ENCODE measurements at regions not wholly inside any gene's neighbourhood (a gene's known extent, or its start where the extent isn't known, plus 50 kb on each side); places are given as distances from the start of the nearest gene placed in this dataset.
"Not testable (repeated sequence)": the region's sequence is repeated elsewhere in the genome, so short reads cannot be mapped to it uniquely, and the experiment has no call there.

DNA sequence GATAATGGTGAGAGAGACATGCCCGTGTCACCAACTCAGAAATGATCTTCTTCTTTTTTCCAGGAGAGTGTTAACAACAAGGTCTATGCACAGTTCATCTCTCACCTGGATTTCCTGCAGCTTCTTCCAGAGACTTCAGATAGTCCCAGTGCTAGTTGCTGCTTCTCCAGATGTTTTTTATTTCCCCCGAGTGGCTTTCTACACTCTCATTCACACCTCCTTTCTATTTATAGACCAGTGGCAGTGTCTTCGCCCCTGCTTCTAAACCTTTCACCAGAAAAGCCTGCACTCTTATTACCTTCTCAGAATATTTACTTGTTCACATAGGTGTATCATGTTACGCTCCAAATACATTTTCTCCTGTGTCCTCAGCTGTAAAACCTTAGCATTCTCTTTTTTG is 558.8 kb upstream of the CHAC2 start:
- Histone ChIP-seq H3K36me3 (no peaks in the 10 kb centered on the region), H3K27me3 (no peaks in the 10 kb centered on the region), H3K27ac (no peak overlapping the region), H3K9me3 (peaks cover 0 to 4% of the 10 kb centered on the region in 2 donors), H3K4me3 (no peak overlapping the region), H3K4me1 (no peaks in the 10 kb centered on the region)
- DNase-seq, result no peak
- intact Hi-C loops (cut with DNase I; ENCODE audit: low total_unique reads), result no loop called here
- TF ChIP-seq POLR2A (IDR thresholded peaks at IDR 0.05) (no peak), POLR2AphosphoS5 (IDR thresholded peaks at IDR 0.05) (no peak), EP300 (IDR thresholded peaks at IDR 0.05; ENCODE audit: low read depth) (no peak)
- TF ChIP-seq, protein P1, sequence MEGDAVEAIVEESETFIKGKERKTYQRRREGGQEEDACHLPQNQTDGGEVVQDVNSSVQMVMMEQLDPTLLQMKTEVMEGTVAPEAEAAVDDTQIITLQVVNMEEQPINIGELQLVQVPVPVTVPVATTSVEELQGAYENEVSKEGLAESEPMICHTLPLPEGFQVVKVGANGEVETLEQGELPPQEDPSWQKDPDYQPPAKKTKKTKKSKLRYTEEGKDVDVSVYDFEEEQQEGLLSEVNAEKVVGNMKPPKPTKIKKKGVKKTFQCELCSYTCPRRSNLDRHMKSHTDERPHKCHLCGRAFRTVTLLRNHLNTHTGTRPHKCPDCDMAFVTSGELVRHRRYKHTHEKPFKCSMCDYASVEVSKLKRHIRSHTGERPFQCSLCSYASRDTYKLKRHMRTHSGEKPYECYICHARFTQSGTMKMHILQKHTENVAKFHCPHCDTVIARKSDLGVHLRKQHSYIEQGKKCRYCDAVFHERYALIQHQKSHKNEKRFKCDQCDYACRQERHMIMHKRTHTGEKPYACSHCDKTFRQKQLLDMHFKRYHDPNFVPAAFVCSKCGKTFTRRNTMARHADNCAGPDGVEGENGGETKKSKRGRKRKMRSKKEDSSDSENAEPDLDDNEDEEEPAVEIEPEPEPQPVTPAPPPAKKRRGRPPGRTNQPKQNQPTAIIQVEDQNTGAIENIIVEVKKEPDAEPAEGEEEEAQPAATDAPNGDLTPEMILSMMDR (IDR thresholded peaks at IDR 0.05), result no peak
- in situ Hi-C loops (cut with MboI; ENCODE audit: low pct_ligation_motif_present in 1 of 4, low pct_unique_long_range_greater_than_20kb in 1 of 4, low sequenced_read_pairs in 3 of 4), result no loop called here
- WGBS, 2 donors (ENCODE audit: low coverage in 1 of 2), result 67 to 72% methylated on average over 3 to 4 of the region's 4 CpGs

DNA sequence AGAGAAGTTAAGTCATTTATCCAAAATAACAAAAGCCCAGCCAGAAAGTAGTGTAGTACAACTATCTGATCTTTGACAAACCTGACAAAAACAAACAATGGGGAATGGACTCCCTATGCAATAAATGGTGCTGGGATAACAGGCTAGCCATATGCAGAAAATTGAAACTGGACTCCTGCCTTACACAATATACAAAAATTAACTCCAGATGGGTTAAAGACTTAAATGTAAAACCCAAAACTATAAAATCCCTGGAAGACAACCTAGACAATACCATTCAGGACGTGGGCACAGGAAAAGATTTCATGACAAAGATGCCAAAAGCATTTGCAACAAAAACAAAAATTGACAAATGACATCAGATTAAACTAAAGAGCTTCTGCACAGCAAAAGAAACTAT is 561.4 kb upstream of the CHAC2 start:
- H3K36me3 ChIP-seq; H3K4me1 ChIP-seq; H3K4me3 ChIP-seq; intact Hi-C loops (cut with DNase I; ENCODE audit: low total_unique reads); H3K9me3 ChIP-seq; DNase-seq; in situ Hi-C loops (cut with MboI; ENCODE audit: low pct_ligation_motif_present in 1 of 4, low pct_unique_long_range_greater_than_20kb in 1 of 4, low sequenced_read_pairs in 3 of 4); H3K27ac ChIP-seq; H3K27me3 ChIP-seq: not testable (repeated sequence)
- 47 to 60% methylated on average over 1 of the region's 1 CpG for WGBS, 2 donors (ENCODE audit: low coverage in 1 of 2)

DNA sequence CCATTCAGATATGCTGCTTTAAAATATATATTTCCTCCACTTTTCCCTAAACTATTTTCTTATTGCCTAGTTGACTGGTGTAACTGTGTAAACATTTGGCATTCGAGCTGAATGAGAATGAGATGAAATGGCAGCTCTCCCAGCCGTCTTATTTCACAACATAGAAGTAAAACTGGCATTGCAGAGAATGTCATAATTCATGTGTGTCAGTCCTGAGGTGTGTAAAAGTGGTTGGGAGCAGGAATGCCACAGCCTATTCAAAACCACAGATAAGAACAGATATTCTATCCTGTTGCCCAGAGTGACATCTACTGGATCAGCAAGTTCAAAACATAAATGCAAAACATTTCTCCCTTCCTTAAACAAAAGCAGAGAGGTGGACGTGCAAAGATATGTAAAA is 565.5 kb upstream of the CHAC2 start:
- TF ChIP-seq, protein P1 (IDR thresholded peaks at IDR 0.05), result peak in 3 of 5 experiments; percentile 7 to 23 (median 12)
- TF ChIP-seq POLR2A (IDR thresholded peaks at IDR 0.05) (no peak), POLR2AphosphoS5 (IDR thresholded peaks at IDR 0.05) (no peak), EP300 (IDR thresholded peaks at IDR 0.05; ENCODE audit: low read depth) (no peak)
- in situ Hi-C loops (cut with MboI; ENCODE audit: low pct_ligation_motif_present in 1 of 4, low pct_unique_long_range_greater_than_20kb in 1 of 4, low sequenced_read_pairs in 3 of 4) (no loop called here), intact Hi-C loops (cut with DNase I; ENCODE audit: low total_unique reads) (no loop called here)
- H3K4me3 ChIP-seq, result no peak overlapping the region
- H3K9me3 ChIP-seq, result peaks cover 0 to 4% of the 10 kb centered on the region in 2 donors
- no peaks in the 10 kb centered on the region for H3K27me3 ChIP-seq
- H3K36me3 ChIP-seq, result no peaks in the 10 kb centered on the region
- DNase-seq, result peak; percentile 24
- H3K4me1 ChIP-seq, result no peaks in the 10 kb centered on the region
- 12 to 13% methylated on average over 2 to 3 of the region's 3 CpGs for WGBS, 2 donors (ENCODE audit: low coverage in 1 of 2)
- no peak overlapping the region for H3K27ac ChIP-seq

DNA sequence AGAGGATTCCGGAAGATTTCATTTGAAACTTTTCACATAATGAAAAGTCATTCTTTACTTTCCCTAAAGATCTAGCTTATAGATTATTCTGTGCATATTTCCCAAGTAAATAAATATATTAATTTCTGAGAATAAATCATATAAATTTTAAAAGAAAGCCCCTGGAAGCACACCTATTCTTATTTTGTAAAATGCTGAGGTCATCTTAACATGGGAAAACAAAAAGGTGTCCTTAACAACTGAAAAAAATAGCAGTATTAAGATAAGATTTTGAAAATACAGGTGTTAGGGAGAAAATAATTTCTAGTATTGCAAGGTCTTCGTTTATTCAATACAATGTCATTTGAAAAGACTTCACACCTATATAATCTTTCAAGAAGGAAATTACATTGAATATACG is 567.5 kb upstream of the CHAC2 start:
- H3K4me3 ChIP-seq, result no peak overlapping the region
- TF ChIP-seq EP300 (IDR thresholded peaks at IDR 0.05; ENCODE audit: low read depth) (no peak), POLR2A (IDR thresholded peaks at IDR 0.05) (no peak)
- TF ChIP-seq, protein P1 (IDR thresholded peaks at IDR 0.05), result no peak
- no peaks in the 10 kb centered on the region for H3K4me1 ChIP-seq
- 85 to 86% methylated on average over 3 of the region's 3 CpGs for WGBS, 2 donors (ENCODE audit: low coverage in 1 of 2)
- no peak overlapping the region for H3K27ac ChIP-seq
- intact Hi-C loops (cut with DNase I; ENCODE audit: low total_unique reads), result no loop called here
- DNase-seq, result no peak
- H3K27me3 ChIP-seq, result no peaks in the 10 kb centered on the region
- peaks cover 0 to 4% of the 10 kb centered on the region in 2 donors for H3K9me3 ChIP-seq
- H3K36me3 ChIP-seq, result no peaks in the 10 kb centered on the region
- in situ Hi-C loops (cut with MboI; ENCODE audit: low pct_ligation_motif_present in 1 of 4, low pct_unique_long_range_greater_than_20kb in 1 of 4, low sequenced_read_pairs in 3 of 4), result no loop called here

DNA sequence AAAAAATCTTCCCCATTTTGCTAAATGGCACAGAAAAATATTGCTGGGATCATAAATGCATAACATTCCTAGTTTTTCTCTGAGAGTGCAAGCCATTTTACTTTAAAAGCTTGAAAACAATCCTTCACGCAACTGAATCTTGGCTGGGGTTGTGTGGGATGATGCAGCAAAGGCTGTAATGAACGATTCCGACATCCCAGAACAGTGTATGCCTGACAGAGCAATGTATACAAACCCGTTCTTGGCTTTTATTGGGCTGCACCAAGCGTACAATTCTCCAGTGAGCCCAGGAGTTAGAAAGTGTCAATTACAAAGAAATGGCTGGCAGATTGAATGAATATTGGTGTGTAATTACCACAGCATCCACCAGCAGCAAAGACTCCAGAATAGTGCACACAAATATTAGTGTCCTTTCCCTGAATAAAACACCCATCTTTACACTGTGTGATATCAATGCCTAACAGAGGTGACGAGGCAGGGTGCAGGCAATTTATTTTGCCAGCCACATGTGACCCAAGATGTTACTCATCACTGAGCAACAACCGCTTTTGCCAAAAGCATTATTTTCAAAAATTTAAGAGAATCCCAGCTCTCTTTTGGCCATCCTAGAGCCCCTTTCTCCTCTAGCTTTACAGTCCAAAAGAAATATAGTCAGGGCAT is 578.6 kb upstream of the CHAC2 start:
- Histone ChIP-seq H3K4me1 (no peaks in the 10 kb centered on the region), H3K27ac (no peak overlapping the region), H3K9me3 (no peaks in the 10 kb centered on the region), H3K27me3 (no peaks in the 10 kb centered on the region), H3K36me3 (no peaks in the 10 kb centered on the region), H3K4me3 (no peak overlapping the region)
- intact Hi-C loops (cut with DNase I; ENCODE audit: low total_unique reads), result no loop called here
- TF ChIP-seq POLR2A (IDR thresholded peaks at IDR 0.05) (no peak), POLR2AphosphoS5 (IDR thresholded peaks at IDR 0.05) (no peak), EP300 (IDR thresholded peaks at IDR 0.05; ENCODE audit: low read depth) (no peak)
- TF ChIP-seq, protein P1 (IDR thresholded peaks at IDR 0.05), result no peak
- DNase-seq, result no peak
- in situ Hi-C loops (cut with MboI; ENCODE audit: low pct_ligation_motif_present in 1 of 4, low pct_unique_long_range_greater_than_20kb in 1 of 4, low sequenced_read_pairs in 3 of 4), result no loop called here
- 53 to 59% methylated on average over 6 to 7 of the region's 7 CpGs for WGBS, 2 donors (ENCODE audit: low coverage in 1 of 2)

Measured in transverse colon (tissue), 4 donors.